Fibroblast of lung (primary cell): ENCODE measurements at regions not wholly inside any gene's neighbourhood (a gene's known extent, or its start where the extent isn't known, plus 50 kb on each side); places are given as distances from the start of the nearest gene placed in this dataset.

Experiments
- EZH2 ChIP-seq: IDR thresholded peaks from 2 replicates; pipeline ENCODE4 v1.5.1; 2012; ENCODE audit warnings: low read length, control low read depth, mild to moderate bottlenecking; ENCODE audit errors: missing control alignments
- TF ChIP-seq, protein P1 (sequence below), 2 donors: IDR thresholded peaks in 1 of 2; conservative IDR thresholded peaks in 1 of 2; 1 replicate in 1 of 2; 2 replicates in 1 of 2; pipeline ENCODE4 v1.5.1; 2011 to 2012; ENCODE audit warnings: low read length in 2 of 2, control low read depth in 1 of 2, inconsistent platforms in 1 of 2, low read depth in 1 of 2, mild to moderate bottlenecking in 1 of 2

DNA sequence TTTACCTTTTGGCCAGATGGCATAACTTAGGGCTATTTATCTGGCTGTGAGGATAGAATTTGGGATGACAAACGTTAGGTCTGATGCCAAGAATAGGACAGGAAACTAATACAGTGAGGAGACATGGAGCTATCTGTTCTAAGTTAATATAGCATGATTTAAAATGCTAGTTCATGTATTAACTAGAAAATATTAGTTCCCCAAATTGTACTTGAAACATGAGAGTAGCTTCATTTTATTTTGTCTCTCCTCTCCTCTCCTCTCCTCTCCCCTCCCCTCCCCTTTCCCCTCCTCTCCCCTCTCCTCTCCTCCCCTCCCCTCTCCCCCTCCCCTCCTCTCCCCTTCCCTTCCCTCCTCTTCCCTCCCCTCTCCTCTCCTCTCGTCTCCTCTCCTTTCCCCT is 101.1 kb upstream of the MYO16 start:
- TF ChIP-seq, protein P1, sequence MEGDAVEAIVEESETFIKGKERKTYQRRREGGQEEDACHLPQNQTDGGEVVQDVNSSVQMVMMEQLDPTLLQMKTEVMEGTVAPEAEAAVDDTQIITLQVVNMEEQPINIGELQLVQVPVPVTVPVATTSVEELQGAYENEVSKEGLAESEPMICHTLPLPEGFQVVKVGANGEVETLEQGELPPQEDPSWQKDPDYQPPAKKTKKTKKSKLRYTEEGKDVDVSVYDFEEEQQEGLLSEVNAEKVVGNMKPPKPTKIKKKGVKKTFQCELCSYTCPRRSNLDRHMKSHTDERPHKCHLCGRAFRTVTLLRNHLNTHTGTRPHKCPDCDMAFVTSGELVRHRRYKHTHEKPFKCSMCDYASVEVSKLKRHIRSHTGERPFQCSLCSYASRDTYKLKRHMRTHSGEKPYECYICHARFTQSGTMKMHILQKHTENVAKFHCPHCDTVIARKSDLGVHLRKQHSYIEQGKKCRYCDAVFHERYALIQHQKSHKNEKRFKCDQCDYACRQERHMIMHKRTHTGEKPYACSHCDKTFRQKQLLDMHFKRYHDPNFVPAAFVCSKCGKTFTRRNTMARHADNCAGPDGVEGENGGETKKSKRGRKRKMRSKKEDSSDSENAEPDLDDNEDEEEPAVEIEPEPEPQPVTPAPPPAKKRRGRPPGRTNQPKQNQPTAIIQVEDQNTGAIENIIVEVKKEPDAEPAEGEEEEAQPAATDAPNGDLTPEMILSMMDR (conservative IDR thresholded peaks at IDR 0.05 in 1 of 2, IDR thresholded peaks at IDR 0.05 in 1 of 2; ENCODE audit: low read depth in 1 of 2, low read length in 2 of 2), result no peak
- no peak for TF ChIP-seq EZH2
